ENCODE measurements at regions not wholly inside any gene's neighbourhood (a gene's known extent, or its start where the extent isn't known, plus 50 kb on each side); places are given as distances from the start of the nearest gene placed in this dataset.

DNA sequence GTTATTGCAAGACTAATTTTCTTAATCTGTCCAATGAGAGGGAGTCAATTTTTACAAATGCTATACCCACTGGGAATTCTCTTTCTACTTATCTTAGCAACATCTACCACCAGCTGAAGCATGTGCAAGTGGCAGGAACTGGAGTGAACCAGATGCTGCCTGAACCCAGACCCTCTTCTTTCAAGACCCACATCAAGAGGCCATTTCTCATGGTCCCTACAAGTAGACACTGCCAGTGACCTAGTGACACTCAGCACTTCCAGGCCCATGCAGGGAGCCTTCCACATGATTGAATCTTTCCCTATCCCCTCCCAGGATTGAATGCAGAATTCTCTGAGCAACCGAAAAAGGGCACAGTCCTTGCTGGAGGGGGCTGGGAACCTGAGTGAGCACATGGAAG lies 148.2 kb upstream of the ADAMTS16 start:
- Histone ChIP-seq H3K4me1 (no peaks in the 10 kb centered on the region), H3K36me3 (no peaks in the 10 kb centered on the region), H3K27me3 (no peaks in the 10 kb centered on the region), H3K9me3 (no peaks in the 10 kb centered on the region), H3K4me3 (no peak overlapping the region), H3K27ac (no peak overlapping the region)
- 69 to 84% (median 82%) methylated on average over 1 of the region's 1 CpG for WGBS, 5 donors
- TF ChIP-seq EP300 (IDR thresholded peaks at IDR 0.05) = no peak
- TF ChIP-seq POLR2A (IDR thresholded peaks at IDR 0.05) = no peak
- no peak for TF ChIP-seq CTCF (IDR thresholded peaks at IDR 0.05)
- TF ChIP-seq POLR2AphosphoS5 (IDR thresholded peaks at IDR 0.05) = no peak
- DNase-seq = no peak
- intact Hi-C loops (cut with DNase I; ENCODE audit: low total_unique reads) = no loop called here

DNA sequence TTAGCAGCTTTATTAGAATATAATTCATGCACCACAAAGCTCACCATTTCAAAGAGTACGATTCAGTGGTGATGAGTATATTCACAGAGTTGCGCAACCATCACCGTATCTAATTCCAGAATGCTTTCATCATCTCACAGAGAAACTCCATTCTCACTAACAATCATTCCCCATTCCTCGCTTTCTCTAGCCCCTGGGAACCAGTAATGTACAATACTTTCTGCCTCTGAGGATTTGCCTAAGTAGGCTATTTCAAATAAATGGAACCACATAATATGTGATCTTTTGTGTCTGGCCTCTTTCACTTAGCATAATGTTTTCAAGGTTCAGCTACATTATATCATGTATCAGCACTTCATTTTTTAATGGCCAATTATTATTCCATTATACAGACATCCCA lies 145.1 kb upstream of the ADAMTS16 start:
- H3K4me3 ChIP-seq = no peak overlapping the region
- H3K36me3 ChIP-seq = no peaks in the 10 kb centered on the region
- intact Hi-C loops (cut with DNase I; ENCODE audit: low total_unique reads) = no loop called here
- H3K9me3 ChIP-seq = peaks cover 0 to 15% (median 0%) of the 10 kb centered on the region in 4 donors
- TF ChIP-seq CTCF (IDR thresholded peaks at IDR 0.05) (no peak), POLR2AphosphoS5 (IDR thresholded peaks at IDR 0.05) (no peak), POLR2A (IDR thresholded peaks at IDR 0.05) (no peak), EP300 (IDR thresholded peaks at IDR 0.05) (no peak)
- DNase-seq = no peak
- no peaks in the 10 kb centered on the region for H3K27me3 ChIP-seq
- H3K27ac ChIP-seq = no peak overlapping the region
- 72 to 84% (median 82%) methylated on average over 4 of the region's 4 CpGs for WGBS, 5 donors
- no peaks in the 10 kb centered on the region for H3K4me1 ChIP-seq

GRCh38 chr5:5005353-5005752 lies 134.8 kb upstream of the ADAMTS16 start:
- intact Hi-C loops (cut with DNase I; ENCODE audit: low total_unique reads) = no loop called here
- no peak for DNase-seq
- Histone ChIP-seq H3K4me3 (no peak overlapping the region), H3K4me1 (no peaks in the 10 kb centered on the region), H3K27ac (no peak overlapping the region), H3K9me3 (peaks cover 0 to 1% (median 0%) of the 10 kb centered on the region in 4 donors), H3K36me3 (no peaks in the 10 kb centered on the region), H3K27me3 (no peaks in the 10 kb centered on the region)
- TF ChIP-seq POLR2AphosphoS5 (IDR thresholded peaks at IDR 0.05) = no peak
- no peak for TF ChIP-seq POLR2A (IDR thresholded peaks at IDR 0.05)
- no peak for TF ChIP-seq CTCF (IDR thresholded peaks at IDR 0.05)
- TF ChIP-seq EP300 (IDR thresholded peaks at IDR 0.05) = no peak
- 78 to 87% (median 81%) methylated on average over 3 of the region's 3 CpGs for WGBS, 5 donors

DNA sequence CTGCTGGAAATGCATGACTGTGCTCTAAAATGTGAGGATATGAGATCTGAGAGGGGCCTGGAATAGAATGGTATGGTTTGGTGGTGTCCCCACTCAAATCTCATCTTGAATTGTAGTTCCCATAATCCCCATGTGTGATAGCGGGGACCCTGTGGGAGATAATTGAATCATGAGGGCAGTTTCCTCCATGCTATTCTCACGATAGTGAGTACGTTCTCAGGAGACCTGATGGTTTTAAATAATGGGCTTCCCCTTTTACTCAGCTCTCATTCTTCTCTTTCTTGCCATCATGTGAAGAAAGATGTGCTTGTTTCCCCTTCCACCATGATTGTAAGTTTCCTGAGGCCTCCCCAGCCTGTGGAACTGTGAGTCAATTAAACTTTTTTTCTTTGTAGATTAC lies 133.6 kb upstream of the ADAMTS16 start:
- 61 to 89% (median 86%) methylated on average over 3 of the region's 3 CpGs for WGBS, 5 donors
- intact Hi-C loops (cut with DNase I; ENCODE audit: low total_unique reads) = no loop called here
- no peak for TF ChIP-seq POLR2A (IDR thresholded peaks at IDR 0.05)
- no peak for TF ChIP-seq POLR2AphosphoS5 (IDR thresholded peaks at IDR 0.05)
- TF ChIP-seq EP300 (IDR thresholded peaks at IDR 0.05) = no peak
- no peak for TF ChIP-seq CTCF (IDR thresholded peaks at IDR 0.05)
- no peaks in the 10 kb centered on the region for H3K27me3 ChIP-seq
- DNase-seq = no peak
- no peak overlapping the region for H3K27ac ChIP-seq
- H3K4me1 ChIP-seq = no peaks in the 10 kb centered on the region
- H3K4me3 ChIP-seq = no peak overlapping the region
- no peaks in the 10 kb centered on the region for H3K36me3 ChIP-seq
- H3K9me3 ChIP-seq = no peaks in the 10 kb centered on the region
